TTC549 (cell line): ENCODE measurements at regions not wholly inside any gene's neighbourhood (a gene's known extent, or its start where the extent isn't known, plus 50 kb on each side); places are given as distances from the start of the nearest gene placed in this dataset.

Experiments used
- FAIRE-seq: peaks from 2 replicates; lab custom pipeline; 2012; peaks lifted over from hg19 to GRCh38; lab: Jason Lieb, UNC

GRCh38 chr6:45791211-45792168 lies 224.2 kb downstream of the CLIC5 start:
- no peak for FAIRE-seq

- no peak for FAIRE-seq
Measured at GRCh38 chr6:45789238-45789637, 226.4 kb downstream of the CLIC5 start.

GRCh38 chr6:45787384-45787783 lies 228.3 kb downstream of the CLIC5 start:
- no peak for FAIRE-seq

DNA sequence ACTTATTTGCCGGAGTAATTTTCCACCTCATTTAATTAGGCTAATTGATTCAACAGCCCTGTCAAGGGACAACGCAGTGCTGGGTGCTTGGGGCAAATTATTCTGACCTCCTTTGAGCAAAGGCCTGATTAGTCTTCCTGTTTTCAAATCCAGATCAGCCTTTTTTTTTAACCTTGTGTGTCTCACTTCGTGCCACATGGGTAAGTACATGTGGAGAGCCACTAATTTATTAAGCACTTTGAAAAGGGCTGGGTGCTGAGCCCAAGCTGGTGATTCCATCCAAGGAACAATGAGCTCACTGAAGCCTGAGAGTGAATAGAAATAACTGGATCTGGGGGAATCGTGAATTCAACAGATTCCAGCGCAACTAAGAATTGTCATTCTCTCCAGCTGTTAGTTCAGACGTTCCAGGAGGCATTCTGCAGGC lies 229.3 kb downstream of the CLIC5 start:
- FAIRE-seq: no peak

- no peak for FAIRE-seq
Measured at GRCh38 chr6:45784250-45784649, 231.4 kb downstream of the CLIC5 start.

GRCh38 chr6:45783716-45784115 lies 231.9 kb downstream of the CLIC5 start:
- no peak for FAIRE-seq

- no peak for FAIRE-seq
Measured at GRCh38 chr6:45781890-45782289, 233.8 kb downstream of the CLIC5 start.

GRCh38 chr6:45780523-45780922 lies 235.1 kb downstream of the CLIC5 start:
- FAIRE-seq: no peak

- no peak for FAIRE-seq
Measured at GRCh38 chr6:45775026-45775697, 240.5 kb downstream of the CLIC5 start.

- no peak for FAIRE-seq
Measured at GRCh38 chr6:45773906-45774305, 241.8 kb downstream of the CLIC5 start.

DNA sequence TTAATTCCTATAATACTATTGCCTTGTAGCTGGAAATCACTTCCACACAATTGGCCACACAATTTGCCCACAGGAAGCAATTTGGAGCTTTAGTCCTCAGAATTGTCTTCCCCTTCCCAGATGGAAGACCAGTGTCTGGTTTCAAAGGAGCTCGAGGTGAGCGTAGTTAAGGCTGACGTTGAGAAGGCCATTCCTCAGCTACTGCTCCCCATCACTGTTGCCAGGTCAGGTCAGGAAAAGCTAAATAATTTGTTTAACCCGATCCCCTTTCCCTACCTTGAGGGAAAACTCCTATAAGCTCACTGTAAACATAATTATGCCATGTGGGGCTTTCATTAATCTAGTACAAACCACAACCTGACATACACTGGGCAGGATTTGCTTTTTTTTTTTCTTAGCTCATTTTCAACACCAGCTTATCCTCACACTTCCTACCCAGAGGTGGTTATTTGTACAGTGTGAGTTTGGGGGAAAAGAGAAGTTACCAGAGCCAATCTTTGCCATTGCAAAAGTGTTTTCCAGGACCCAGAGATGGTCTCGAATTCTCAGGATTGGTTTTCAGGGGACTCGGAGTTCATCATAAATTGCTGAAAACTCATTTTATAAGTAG lies 242.7 kb downstream of the CLIC5 start:
- FAIRE-seq: no peak

GRCh38 chr6:45772051-45772450 lies 243.6 kb downstream of the CLIC5 start:
- no peak for FAIRE-seq

DNA sequence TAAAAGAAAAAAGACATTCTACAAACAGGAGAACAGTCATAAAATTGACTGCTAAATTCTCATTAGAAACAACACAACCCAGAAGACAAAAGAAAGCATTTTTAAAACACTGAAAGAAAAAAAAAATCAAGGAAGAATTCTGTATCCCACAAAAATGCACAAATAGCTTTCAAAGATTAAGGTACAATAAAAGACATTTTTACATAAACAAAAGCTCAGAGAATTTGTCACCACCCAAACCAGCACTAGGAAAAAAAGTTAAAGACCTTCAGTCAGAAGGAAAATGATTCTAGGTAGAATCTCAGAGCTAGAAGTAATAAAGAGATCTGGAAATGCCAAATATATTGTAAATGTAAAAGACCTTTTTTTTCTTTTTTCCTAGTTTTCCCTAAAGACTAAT lies 252.4 kb downstream of the CLIC5 start:
- FAIRE-seq: no peak

DNA sequence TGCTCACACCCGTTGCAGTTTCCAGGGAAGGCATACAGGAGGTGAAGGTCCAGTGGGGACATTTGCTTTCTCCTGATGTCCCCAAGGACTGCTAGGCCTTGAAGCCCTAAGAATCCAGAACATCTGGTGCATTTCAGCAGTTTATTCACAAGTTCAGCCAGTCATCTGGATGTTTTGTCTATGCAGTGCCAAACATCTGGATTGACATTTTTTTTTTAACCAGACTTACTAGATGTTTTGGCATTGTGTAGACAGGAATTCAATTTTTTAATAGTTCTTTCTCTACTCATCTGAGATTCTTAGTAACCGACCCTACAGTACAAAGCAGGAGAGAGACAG lies 256.2 kb downstream of the CLIC5 start:
- FAIRE-seq: no peak

GRCh38 chr6:45758787-45759471 lies 256.7 kb downstream of the CLIC5 start:
- FAIRE-seq: no peak

DNA sequence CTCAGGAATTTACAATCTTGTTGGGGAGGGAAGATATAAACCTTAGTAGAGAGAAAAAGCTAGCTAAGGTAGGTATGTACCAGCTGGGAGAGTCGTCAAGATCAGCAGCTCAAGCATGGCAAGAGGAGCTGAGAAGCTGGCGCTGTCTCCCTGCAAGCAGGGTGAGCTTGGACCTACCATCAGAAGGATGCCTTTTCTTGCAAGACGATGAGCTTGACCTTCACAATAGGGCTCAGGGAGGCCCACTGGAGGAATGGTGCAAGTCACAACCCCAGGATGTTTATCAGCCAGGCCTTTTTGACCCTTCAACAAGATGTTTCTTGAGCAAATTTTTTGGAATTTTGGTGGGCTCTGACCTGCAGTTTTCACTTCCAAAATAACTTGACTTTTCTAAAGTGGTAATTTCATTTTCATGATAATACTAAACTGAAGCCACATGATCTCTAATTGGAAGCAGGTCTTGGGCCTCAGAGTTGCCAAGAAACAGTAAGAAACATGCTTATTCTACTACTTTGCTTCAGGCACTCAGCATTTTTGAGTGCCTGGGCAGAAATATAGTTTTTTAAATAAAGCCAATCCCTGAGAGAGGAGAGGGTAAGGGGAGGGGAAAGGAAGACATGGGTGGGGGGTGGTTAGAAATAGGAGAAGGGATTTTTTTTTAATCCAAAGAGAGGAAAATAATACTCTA lies 258.1 kb downstream of the CLIC5 start:
- FAIRE-seq: no peak

DNA sequence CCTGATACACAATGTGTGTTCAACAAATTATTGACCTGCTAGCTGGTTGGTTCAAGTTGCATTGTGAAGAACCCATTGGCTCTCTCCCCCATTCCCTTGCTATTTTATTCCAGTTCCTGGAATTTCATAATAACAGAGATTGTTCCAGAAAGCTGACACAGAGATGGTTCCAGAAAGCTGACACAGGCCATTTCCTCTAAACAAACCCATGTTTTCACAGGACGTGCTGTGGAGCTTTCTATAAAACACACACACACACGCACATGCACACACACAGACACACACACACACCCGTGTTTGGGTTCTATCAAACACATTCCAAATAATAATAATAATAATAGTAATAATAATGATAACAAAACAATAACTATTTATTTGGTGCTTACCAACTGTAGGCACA lies 259.1 kb downstream of the CLIC5 start:
- FAIRE-seq: no peak

- no peak for FAIRE-seq
Measured at GRCh38 chr6:45754432-45754831, 261.2 kb downstream of the CLIC5 start.

DNA sequence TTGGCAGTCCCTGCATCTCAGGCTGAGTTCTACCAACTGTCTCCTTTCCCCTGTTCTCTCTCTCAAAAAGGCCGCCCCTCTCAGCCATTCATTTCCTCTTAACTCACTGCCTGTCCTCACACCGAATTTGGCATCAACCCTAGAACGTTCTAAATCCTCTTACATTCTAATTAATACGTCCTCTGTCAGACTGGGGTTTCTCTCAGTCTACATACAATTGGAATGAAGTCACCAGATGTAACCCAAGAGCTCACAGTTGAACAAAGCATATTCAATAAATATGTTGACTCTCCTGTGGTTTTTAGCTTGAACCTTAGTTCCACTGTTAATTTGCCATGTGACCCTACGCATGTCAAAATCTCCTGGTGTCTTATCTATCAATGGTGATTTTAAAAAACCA lies 269.6 kb downstream of the CLIC5 start:
- no peak for FAIRE-seq

DNA sequence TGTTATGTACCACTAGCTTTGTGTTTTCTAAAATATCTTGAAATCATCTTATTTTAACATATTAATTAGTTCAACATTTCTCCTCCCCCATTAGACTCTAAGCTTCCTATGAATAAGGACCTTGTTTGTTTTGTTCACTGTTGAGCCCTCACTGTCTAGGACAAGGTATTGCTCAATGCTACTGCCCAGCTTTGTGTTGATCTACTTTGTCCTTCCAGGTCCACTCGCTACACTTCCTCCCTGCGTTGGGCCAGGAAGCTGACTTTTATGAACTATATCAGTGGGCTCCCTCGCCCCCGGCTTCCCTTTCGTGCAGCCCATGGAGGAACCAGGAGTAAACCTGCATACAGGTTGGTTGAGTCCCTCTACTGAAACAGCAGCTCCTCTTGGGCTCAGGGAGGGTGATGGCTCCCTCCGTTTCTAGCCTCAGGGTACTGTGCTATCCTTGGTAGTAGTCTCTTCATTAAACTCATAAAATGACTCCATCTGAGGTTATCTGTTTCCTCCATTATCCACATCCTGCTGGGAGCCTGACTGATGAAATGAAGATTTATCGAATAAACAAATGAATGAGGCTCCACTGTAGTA lies 272.5 kb downstream of the CLIC5 start:
- FAIRE-seq: no peak

GRCh38 chr6:45742591-45742990 lies 273.1 kb downstream of the CLIC5 start:
- no peak for FAIRE-seq
